ENCODE measurements at regions not wholly inside any gene's neighbourhood (a gene's known extent, or its start where the extent isn't known, plus 50 kb on each side); places are given as distances from the start of the nearest gene placed in this dataset.

DNA sequence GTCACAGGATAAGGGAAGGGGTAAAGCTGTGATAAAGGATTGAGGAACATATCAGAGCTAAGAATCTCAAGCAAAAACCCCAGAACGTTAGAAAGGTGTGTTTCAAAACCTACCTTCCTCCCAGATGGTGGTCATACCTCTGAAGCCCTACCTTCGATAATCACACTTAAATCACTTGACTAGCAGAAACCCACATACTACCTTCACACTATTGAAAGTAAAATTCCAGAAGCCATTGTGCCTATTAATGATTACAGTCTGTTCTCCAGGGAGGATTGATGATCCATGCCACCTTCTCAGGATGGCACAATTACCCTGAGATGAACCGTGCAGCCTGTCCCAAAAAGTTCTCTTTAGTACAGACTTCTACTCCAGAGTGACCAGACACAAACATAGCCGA lies 72.3 kb upstream of the SOX4 start:
- WGBS, 3 donors: 49 to 62% (median 59%) methylated on average over 4 of the region's 4 CpGs
- no peak overlapping the region for H3K4me3 ChIP-seq (ENCODE audit: low read depth in 1 of 3, low read length in 3 of 3)
- FAIRE-seq (no peak), DNase-seq (no peak)
- no peaks in the 10 kb centered on the region for H3K36me3 ChIP-seq (ENCODE audit: control insufficient read depth in 3 of 3, insufficient read depth in 2 of 3, low read depth in 1 of 3, low read length in 3 of 3)
- no peaks in the 10 kb centered on the region for H3K4me1 ChIP-seq (ENCODE audit: control insufficient read depth in 3 of 3, insufficient read depth in 2 of 3, low read depth in 1 of 3, low read length in 2 of 3)
- H3K27ac ChIP-seq (ENCODE audit: low read depth in 1 of 3, low read length in 2 of 3): no peak overlapping the region
- no peaks in the 10 kb centered on the region for H3K27me3 ChIP-seq (ENCODE audit: control insufficient read depth in 3 of 3, insufficient read depth in 3 of 3, low read length in 3 of 3)
- no peaks in the 10 kb centered on the region for H3K9me3 ChIP-seq (ENCODE audit: control insufficient read depth in 2 of 2, insufficient read depth in 1 of 2, low read depth in 1 of 2, low read length in 1 of 2)

DNA sequence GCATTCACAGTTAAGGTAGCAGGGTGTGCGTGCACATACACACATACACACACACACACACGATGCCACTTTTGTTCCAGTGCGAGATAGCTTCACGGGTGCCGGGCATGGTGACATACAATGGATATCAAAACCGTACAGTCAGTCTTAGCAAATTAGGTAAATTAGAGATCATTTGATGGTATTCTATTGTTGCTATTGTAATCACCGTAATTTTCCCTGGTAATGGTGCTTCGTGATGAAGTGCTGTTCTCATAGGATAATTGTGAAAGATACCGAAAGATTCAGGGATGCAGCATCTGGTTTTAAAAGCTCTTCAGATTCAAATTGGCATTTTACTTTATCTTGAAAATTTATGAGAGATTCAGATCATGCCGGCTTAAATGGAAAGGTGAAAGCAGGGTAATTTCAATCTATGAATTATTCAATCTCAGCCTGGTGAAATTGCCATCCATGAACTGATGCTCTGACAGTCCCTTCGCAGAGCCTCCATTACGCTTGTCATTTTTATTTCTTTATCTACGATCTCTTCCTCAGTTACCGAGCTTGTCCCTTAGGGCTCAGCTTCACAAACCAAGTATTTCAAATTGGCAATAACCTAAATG lies 71.3 kb upstream of the SOX4 start:
- H3K27ac ChIP-seq (ENCODE audit: low read depth in 1 of 3, low read length in 2 of 3): no peak overlapping the region
- DNase-seq: no peak
- H3K27me3 ChIP-seq (ENCODE audit: control insufficient read depth in 3 of 3, insufficient read depth in 3 of 3, low read length in 3 of 3): no peaks in the 10 kb centered on the region
- no peaks in the 10 kb centered on the region for H3K9me3 ChIP-seq (ENCODE audit: control insufficient read depth in 2 of 2, insufficient read depth in 1 of 2, low read depth in 1 of 2, low read length in 1 of 2)
- no peak overlapping the region for H3K4me3 ChIP-seq (ENCODE audit: low read depth in 1 of 3, low read length in 3 of 3)
- no peak for FAIRE-seq
- WGBS, 3 donors: 94 to 95% (median 94%) methylated on average over 14 of the region's 14 CpGs
- H3K4me1 ChIP-seq (ENCODE audit: control insufficient read depth in 3 of 3, insufficient read depth in 2 of 3, low read depth in 1 of 3, low read length in 2 of 3): no peaks in the 10 kb centered on the region
- H3K36me3 ChIP-seq (ENCODE audit: control insufficient read depth in 3 of 3, insufficient read depth in 2 of 3, low read depth in 1 of 3, low read length in 3 of 3): no peaks in the 10 kb centered on the region

- no peaks in the 10 kb centered on the region for H3K4me1 ChIP-seq (ENCODE audit: control insufficient read depth in 3 of 3, insufficient read depth in 2 of 3, low read depth in 1 of 3, low read length in 2 of 3)
- WGBS, 3 donors: 79 to 89% (median 88%) methylated on average over 21 of the region's 21 CpGs
- no peak overlapping the region for H3K4me3 ChIP-seq (ENCODE audit: low read depth in 1 of 3, low read length in 3 of 3)
- H3K36me3 ChIP-seq (ENCODE audit: control insufficient read depth in 3 of 3, insufficient read depth in 2 of 3, low read depth in 1 of 3, low read length in 3 of 3): no peaks in the 10 kb centered on the region
- no peak for FAIRE-seq
- H3K9me3 ChIP-seq (ENCODE audit: control insufficient read depth in 2 of 2, insufficient read depth in 1 of 2, low read depth in 1 of 2, low read length in 1 of 2): no peaks in the 10 kb centered on the region
- no peak for DNase-seq
- no peak overlapping the region for H3K27ac ChIP-seq (ENCODE audit: low read depth in 1 of 3, low read length in 2 of 3)
- no peaks in the 10 kb centered on the region for H3K27me3 ChIP-seq (ENCODE audit: control insufficient read depth in 3 of 3, insufficient read depth in 3 of 3, low read length in 3 of 3)
Measured at GRCh38 chr6:21522797-21523456, 70.6 kb upstream of the SOX4 start.

DNA sequence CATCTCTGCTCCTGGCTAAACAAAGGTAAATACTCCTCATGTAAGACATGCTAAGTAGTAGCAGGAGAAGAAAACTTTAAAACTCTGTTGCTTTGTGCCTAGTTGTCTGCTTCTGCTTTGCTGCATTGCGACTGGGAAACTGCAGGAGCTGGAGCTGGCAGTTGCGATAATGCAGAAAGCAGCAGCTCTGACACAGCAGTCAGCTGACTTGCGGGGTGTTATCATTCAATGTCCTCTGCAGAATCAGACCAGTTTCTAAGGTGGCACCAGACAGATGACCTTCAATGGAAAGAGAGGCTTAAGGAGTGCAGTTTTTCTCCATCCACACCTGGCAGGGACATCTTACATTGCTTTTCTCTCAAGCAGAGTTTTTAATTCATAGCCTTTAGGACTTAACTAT lies 69.9 kb upstream of the SOX4 start:
- H3K9me3 ChIP-seq (ENCODE audit: control insufficient read depth in 2 of 2, insufficient read depth in 1 of 2, low read depth in 1 of 2, low read length in 1 of 2): no peaks in the 10 kb centered on the region
- no peaks in the 10 kb centered on the region for H3K36me3 ChIP-seq (ENCODE audit: control insufficient read depth in 3 of 3, insufficient read depth in 2 of 3, low read depth in 1 of 3, low read length in 3 of 3)
- FAIRE-seq: no peak
- WGBS, 3 donors: 85 to 88% (median 85%) methylated on average over 3 of the region's 3 CpGs
- H3K27me3 ChIP-seq (ENCODE audit: control insufficient read depth in 3 of 3, insufficient read depth in 3 of 3, low read length in 3 of 3): no peaks in the 10 kb centered on the region
- no peak overlapping the region for H3K4me3 ChIP-seq (ENCODE audit: low read depth in 1 of 3, low read length in 3 of 3)
- no peak overlapping the region for H3K27ac ChIP-seq (ENCODE audit: low read depth in 1 of 3, low read length in 2 of 3)
- H3K4me1 ChIP-seq (ENCODE audit: control insufficient read depth in 3 of 3, insufficient read depth in 2 of 3, low read depth in 1 of 3, low read length in 2 of 3): no peaks in the 10 kb centered on the region
- no peak for DNase-seq

DNA sequence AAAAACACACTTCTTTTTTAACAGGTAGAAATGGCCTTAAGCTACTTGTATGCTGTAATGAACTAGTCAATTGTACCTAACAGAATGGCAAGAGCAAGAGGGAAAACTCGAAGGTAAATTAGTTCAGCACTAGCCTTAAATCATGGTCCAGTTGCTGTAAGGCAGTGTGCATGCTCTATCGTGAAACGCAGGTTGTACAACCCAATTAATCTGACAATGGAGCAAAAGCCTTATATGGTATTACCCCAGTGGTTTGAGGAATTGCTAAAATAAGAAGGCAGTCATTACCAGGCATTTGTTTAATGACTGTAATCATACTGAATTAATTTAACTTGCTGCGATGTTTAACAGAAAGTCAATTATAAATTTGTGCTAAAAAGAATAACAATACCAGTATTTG lies 69.3 kb upstream of the SOX4 start:
- no peaks in the 10 kb centered on the region for H3K4me1 ChIP-seq (ENCODE audit: control insufficient read depth in 3 of 3, insufficient read depth in 2 of 3, low read depth in 1 of 3, low read length in 2 of 3)
- no peak overlapping the region for H3K27ac ChIP-seq (ENCODE audit: low read depth in 1 of 3, low read length in 2 of 3)
- H3K9me3 ChIP-seq (ENCODE audit: control insufficient read depth in 2 of 2, insufficient read depth in 1 of 2, low read depth in 1 of 2, low read length in 1 of 2): no peaks in the 10 kb centered on the region
- no peak overlapping the region for H3K4me3 ChIP-seq (ENCODE audit: low read depth in 1 of 3, low read length in 3 of 3)
- no peaks in the 10 kb centered on the region for H3K27me3 ChIP-seq (ENCODE audit: control insufficient read depth in 3 of 3, insufficient read depth in 3 of 3, low read length in 3 of 3)
- no peaks in the 10 kb centered on the region for H3K36me3 ChIP-seq (ENCODE audit: control insufficient read depth in 3 of 3, insufficient read depth in 2 of 3, low read depth in 1 of 3, low read length in 3 of 3)
- no peak for FAIRE-seq
- DNase-seq: no peak
- WGBS, 3 donors: 78 to 85% (median 83%) methylated on average over 4 of the region's 4 CpGs

GRCh38 chr6:21526974-21527373 lies 66.6 kb upstream of the SOX4 start:
- Histone ChIP-seq H3K4me1 (ENCODE audit: control insufficient read depth in 3 of 3, insufficient read depth in 2 of 3, low read depth in 1 of 3, low read length in 2 of 3) (no peaks in the 10 kb centered on the region), H3K4me3 (ENCODE audit: low read depth in 1 of 3, low read length in 3 of 3) (no peak overlapping the region), H3K36me3 (ENCODE audit: control insufficient read depth in 3 of 3, insufficient read depth in 2 of 3, low read depth in 1 of 3, low read length in 3 of 3) (no peaks in the 10 kb centered on the region), H3K9me3 (ENCODE audit: control insufficient read depth in 2 of 2, insufficient read depth in 1 of 2, low read depth in 1 of 2, low read length in 1 of 2) (no peaks in the 10 kb centered on the region), H3K27ac (ENCODE audit: low read depth in 1 of 3, low read length in 2 of 3) (no peak overlapping the region), H3K27me3 (ENCODE audit: control insufficient read depth in 3 of 3, insufficient read depth in 3 of 3, low read length in 3 of 3) (no peaks in the 10 kb centered on the region)
- DNase-seq (peak in 1 of 2 donors; percentile 27), FAIRE-seq (no peak)
- 3 to 24% (median 9%) methylated on average over 1 of the region's 1 CpG for WGBS, 3 donors

DNA sequence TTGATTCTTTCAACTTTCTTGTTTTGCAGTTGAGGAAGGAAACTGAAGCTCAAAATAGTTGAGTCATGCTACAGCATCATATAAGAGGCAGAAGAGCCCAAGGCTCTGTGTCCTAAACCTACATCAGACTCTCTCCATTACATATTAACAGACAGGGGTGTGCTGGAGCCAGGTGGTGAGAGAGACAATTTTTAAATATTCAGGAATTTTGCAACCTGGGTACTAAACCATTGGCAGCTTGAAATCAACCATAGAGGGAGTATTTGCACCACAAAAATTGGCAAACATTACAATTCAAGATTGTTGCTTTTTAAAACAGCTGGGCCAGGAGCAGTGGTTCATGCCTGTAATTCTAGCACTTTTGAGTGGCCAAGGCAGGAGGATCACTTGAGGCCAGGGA lies 65.8 kb upstream of the SOX4 start:
- no peaks in the 10 kb centered on the region for H3K9me3 ChIP-seq (ENCODE audit: control insufficient read depth in 2 of 2, insufficient read depth in 1 of 2, low read depth in 1 of 2, low read length in 1 of 2)
- no peak overlapping the region for H3K4me3 ChIP-seq (ENCODE audit: low read depth in 1 of 3, low read length in 3 of 3)
- H3K27me3 ChIP-seq (ENCODE audit: control insufficient read depth in 3 of 3, insufficient read depth in 3 of 3, low read length in 3 of 3): no peaks in the 10 kb centered on the region
- H3K27ac ChIP-seq (ENCODE audit: low read depth in 1 of 3, low read length in 2 of 3): no peak overlapping the region
- no peak for FAIRE-seq
- no peaks in the 10 kb centered on the region for H3K36me3 ChIP-seq (ENCODE audit: control insufficient read depth in 3 of 3, insufficient read depth in 2 of 3, low read depth in 1 of 3, low read length in 3 of 3)
- no peak for DNase-seq
- no peaks in the 10 kb centered on the region for H3K4me1 ChIP-seq (ENCODE audit: control insufficient read depth in 3 of 3, insufficient read depth in 2 of 3, low read depth in 1 of 3, low read length in 2 of 3)

GRCh38 chr6:21529431-21529830 lies 64.1 kb upstream of the SOX4 start:
- no peak for FAIRE-seq
- DNase-seq: no peak
- no peaks in the 10 kb centered on the region for H3K9me3 ChIP-seq (ENCODE audit: control insufficient read depth in 2 of 2, insufficient read depth in 1 of 2, low read depth in 1 of 2, low read length in 1 of 2)
- no peaks in the 10 kb centered on the region for H3K4me1 ChIP-seq (ENCODE audit: control insufficient read depth in 3 of 3, insufficient read depth in 2 of 3, low read depth in 1 of 3, low read length in 2 of 3)
- no peaks in the 10 kb centered on the region for H3K27me3 ChIP-seq (ENCODE audit: control insufficient read depth in 3 of 3, insufficient read depth in 3 of 3, low read length in 3 of 3)
- H3K27ac ChIP-seq (ENCODE audit: low read depth in 1 of 3, low read length in 2 of 3): no peak overlapping the region
- no peak overlapping the region for H3K4me3 ChIP-seq (ENCODE audit: low read depth in 1 of 3, low read length in 3 of 3)
- no peaks in the 10 kb centered on the region for H3K36me3 ChIP-seq (ENCODE audit: control insufficient read depth in 3 of 3, insufficient read depth in 2 of 3, low read depth in 1 of 3, low read length in 3 of 3)
- 89 to 93% (median 91%) methylated on average over 5 of the region's 5 CpGs for WGBS, 3 donors

DNA sequence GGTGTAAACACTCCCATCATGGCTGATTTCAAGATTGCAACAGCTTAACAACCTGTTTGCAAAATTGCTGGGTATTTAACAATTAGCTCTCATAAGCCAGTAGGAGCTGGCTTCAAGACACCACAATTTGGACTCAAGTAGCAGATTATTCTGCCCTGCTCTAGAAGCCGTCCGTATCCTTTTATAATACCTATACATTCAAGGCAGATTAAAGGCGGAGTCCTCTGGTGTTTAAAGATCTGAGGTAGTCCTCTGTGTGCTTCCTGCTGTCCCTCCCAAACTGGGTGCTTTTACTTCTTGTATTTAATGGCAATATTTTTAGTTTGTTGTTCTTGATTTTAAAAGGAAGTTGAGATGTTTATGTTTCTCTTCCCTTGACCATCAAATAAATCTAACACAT lies 62.2 kb upstream of the SOX4 start:
- Histone ChIP-seq H3K9me3 (ENCODE audit: control insufficient read depth in 2 of 2, insufficient read depth in 1 of 2, low read depth in 1 of 2, low read length in 1 of 2) (no peaks in the 10 kb centered on the region), H3K27me3 (ENCODE audit: control insufficient read depth in 3 of 3, insufficient read depth in 3 of 3, low read length in 3 of 3) (no peaks in the 10 kb centered on the region), H3K36me3 (ENCODE audit: control insufficient read depth in 3 of 3, insufficient read depth in 2 of 3, low read depth in 1 of 3, low read length in 3 of 3) (no peaks in the 10 kb centered on the region), H3K4me1 (ENCODE audit: control insufficient read depth in 3 of 3, insufficient read depth in 2 of 3, low read depth in 1 of 3, low read length in 2 of 3) (no peaks in the 10 kb centered on the region), H3K27ac (ENCODE audit: low read depth in 1 of 3, low read length in 2 of 3) (no peak overlapping the region), H3K4me3 (ENCODE audit: low read depth in 1 of 3, low read length in 3 of 3) (no peak overlapping the region)
- no peak for DNase-seq
- no peak for FAIRE-seq
- WGBS, 3 donors: 83 to 85% (median 84%) methylated on average over 3 of the region's 3 CpGs
